ENCODE measurements at regions not wholly inside any gene's neighbourhood (a gene's known extent, or its start where the extent isn't known, plus 50 kb on each side); places are given as distances from the start of the nearest gene placed in this dataset.
A peak's percentile ranks its signal among the peaks of the same experiment; 100 is the strongest.

DNA sequence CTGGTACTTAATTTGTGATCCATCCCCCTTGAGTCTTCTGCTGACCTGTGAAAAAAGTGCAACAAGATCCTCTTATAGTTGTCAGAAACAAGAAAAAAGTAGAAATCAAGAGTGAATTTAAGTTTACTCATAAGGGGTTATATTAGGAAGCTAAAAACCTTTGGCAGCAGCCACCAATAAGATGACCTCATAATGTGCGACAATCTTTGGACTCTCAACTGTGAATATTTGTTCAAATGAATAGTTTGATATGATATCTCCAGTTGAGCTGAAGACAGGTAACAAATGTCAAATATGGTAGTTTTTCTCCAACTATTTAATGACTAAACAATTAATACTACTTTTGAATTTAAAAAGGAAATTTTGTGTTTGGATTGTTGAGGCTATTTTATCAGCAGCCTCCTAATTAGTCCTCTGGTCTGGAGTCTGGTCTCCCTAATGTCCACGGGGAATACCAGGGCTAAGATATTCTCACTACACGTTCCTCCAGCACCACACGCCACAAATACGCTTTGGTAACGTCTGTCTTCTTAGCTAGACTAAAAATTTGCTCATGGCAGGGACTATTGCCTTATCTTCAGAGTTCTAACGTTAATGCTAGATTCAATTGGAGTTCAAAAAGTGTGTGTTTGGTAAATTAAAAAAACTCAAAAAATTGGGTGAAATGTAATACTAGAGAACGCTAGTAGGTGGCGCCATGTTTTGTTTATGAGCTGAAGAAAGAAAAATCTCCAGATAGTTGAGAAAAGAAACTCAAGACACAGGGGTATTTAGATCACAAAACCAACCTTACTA is 51.0 kb upstream of the PDX1 start:
- Histone ChIP-seq H3K27ac (ENCODE audit: low read depth, low read length) (no peak overlapping the region), H3F3A (ENCODE audit: insufficient read depth) (no peaks in the 10 kb centered on the region), H2AFZ (ENCODE audit: low read depth, low read length, severe bottlenecking) (peak overlapping the region; percentile 11), H3K36me3 (ENCODE audit: low read length) (no peaks in the 10 kb centered on the region), H3K27me3 (ENCODE audit: low read length) (no peaks in the 10 kb centered on the region), H3K79me2 (ENCODE audit: insufficient read depth, low read length) (no peaks in the 10 kb centered on the region), H3K4me2 (ENCODE audit: low read depth, low read length, poor library complexity, severe bottlenecking) (no peak overlapping the region), H3K9me3 (ENCODE audit: insufficient read depth, low read length) (no peaks in the 10 kb centered on the region), H3K4me3 (ENCODE audit: insufficient read depth, low read length, poor library complexity, severe bottlenecking) (no peak overlapping the region), H4K20me1 (ENCODE audit: low read depth, low read length) (no peaks in the 10 kb centered on the region; the same call in 1 of the 2 replicates), H3K9ac (ENCODE audit: low read length) (no peak overlapping the region), H3K9me2 (replicated peaks; ENCODE audit: insufficient read depth, low read length) (no peaks in the 10 kb centered on the region)
- TF ChIP-seq EZH2phosphoT487 (conservative IDR thresholded peaks at IDR 0.05; ENCODE audit: low read length): no peak
- TF ChIP-seq, protein P1, sequence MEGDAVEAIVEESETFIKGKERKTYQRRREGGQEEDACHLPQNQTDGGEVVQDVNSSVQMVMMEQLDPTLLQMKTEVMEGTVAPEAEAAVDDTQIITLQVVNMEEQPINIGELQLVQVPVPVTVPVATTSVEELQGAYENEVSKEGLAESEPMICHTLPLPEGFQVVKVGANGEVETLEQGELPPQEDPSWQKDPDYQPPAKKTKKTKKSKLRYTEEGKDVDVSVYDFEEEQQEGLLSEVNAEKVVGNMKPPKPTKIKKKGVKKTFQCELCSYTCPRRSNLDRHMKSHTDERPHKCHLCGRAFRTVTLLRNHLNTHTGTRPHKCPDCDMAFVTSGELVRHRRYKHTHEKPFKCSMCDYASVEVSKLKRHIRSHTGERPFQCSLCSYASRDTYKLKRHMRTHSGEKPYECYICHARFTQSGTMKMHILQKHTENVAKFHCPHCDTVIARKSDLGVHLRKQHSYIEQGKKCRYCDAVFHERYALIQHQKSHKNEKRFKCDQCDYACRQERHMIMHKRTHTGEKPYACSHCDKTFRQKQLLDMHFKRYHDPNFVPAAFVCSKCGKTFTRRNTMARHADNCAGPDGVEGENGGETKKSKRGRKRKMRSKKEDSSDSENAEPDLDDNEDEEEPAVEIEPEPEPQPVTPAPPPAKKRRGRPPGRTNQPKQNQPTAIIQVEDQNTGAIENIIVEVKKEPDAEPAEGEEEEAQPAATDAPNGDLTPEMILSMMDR (IDR thresholded peaks at IDR 0.05; ENCODE audit: insufficient read depth, low read length, poor library complexity, severe bottlenecking): peak; percentile 50

DNA sequence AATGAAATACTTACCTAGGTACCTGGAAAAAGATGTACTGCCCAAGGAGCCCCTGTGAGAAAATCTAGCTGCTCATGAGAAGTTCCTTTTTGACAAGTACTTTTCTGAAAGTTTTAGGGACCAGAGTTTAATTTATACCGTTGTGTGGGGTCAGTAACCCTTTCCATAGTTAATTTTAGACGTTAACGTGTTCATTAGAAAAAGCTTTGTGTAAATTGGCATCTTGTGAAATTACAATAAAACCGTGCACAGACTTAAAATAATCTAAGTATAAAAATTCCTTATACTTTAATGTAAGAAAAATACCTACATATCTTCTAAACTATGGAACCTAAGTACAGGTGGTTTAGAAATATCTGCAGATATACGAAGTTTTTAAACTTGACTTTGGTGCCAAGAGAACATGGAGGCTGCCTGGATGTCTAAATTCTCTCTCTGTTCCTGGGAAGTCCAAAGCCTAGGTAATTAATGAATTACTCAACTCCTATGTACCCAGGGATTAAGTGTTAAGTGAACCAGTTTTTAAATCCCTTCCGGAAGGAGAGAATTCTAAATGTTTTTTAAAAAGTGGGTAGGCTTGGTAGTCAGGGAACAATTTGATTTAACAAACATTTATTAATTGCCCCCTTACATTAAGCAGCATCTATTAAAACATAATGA is 50.2 kb upstream of the PDX1 start:
- H3K79me2 ChIP-seq (ENCODE audit: insufficient read depth, low read length): no peaks in the 10 kb centered on the region
- TF ChIP-seq, protein P1 (IDR thresholded peaks at IDR 0.05; ENCODE audit: insufficient read depth, low read length, poor library complexity, severe bottlenecking): no peak
- TF ChIP-seq EZH2phosphoT487 (conservative IDR thresholded peaks at IDR 0.05; ENCODE audit: low read length): no peak
- H3K36me3 ChIP-seq (ENCODE audit: low read length): no peaks in the 10 kb centered on the region
- H3K9me3 ChIP-seq (ENCODE audit: insufficient read depth, low read length): no peaks in the 10 kb centered on the region
- no peaks in the 10 kb centered on the region for H3K9me2 ChIP-seq (replicated peaks; ENCODE audit: insufficient read depth, low read length)
- H3K9ac ChIP-seq (ENCODE audit: low read length): no peak overlapping the region
- no peak overlapping the region for H3K4me2 ChIP-seq (ENCODE audit: low read depth, low read length, poor library complexity, severe bottlenecking)
- H4K20me1 ChIP-seq (ENCODE audit: low read depth, low read length): no peaks in the 10 kb centered on the region; the same call in 1 of the 2 replicates
- peak overlapping the region; percentile 11 for H2AFZ ChIP-seq (ENCODE audit: low read depth, low read length, severe bottlenecking)
- H3K27me3 ChIP-seq (ENCODE audit: low read length): no peaks in the 10 kb centered on the region
- no peak overlapping the region for H3K4me3 ChIP-seq (ENCODE audit: insufficient read depth, low read length, poor library complexity, severe bottlenecking)
- H3F3A ChIP-seq (ENCODE audit: insufficient read depth): no peaks in the 10 kb centered on the region
- no peak overlapping the region for H3K27ac ChIP-seq (ENCODE audit: low read depth, low read length)
